HG02938 (cell line): ENCODE measurements at regions not wholly inside any gene's neighbourhood (a gene's known extent, or its start where the extent isn't known, plus 50 kb on each side); places are given as distances from the start of the nearest gene placed in this dataset.

Source experiments
- ATAC-seq: cut with Tn5 transposase; IDR thresholded peaks from one replicate; pipeline ENCODE4 v1.9.1; 2021; ENCODE audit warnings: mild to moderate bottlenecking, moderate library complexity; ENCODE audit not compliant: unreplicated experiment

- ATAC-seq, result no peak
Observed at GRCh38 chr4:54793856-54794422, 136.2 kb downstream of the KIT start.
